Hepatocyte (in vitro differentiated cells): ENCODE measurements at regions not wholly inside any gene's neighbourhood (a gene's known extent, or its start where the extent isn't known, plus 50 kb on each side); places are given as distances from the start of the nearest gene placed in this dataset.

Experiments used
- EZH2 ChIP-seq: fragments of 200-600 bp; sonication (generic); IDR thresholded peaks from 2 replicates; pipeline ENCODE4 v1.6.1; 2016; ENCODE audit warnings: antibody characterized with exemption, mild to moderate bottlenecking, borderline replicate concordance
- EZH2phosphoT487 ChIP-seq: fragments of 200-600 bp; sonication (generic); IDR thresholded peaks from one replicate; pipeline ENCODE4 v1.6.1; 2018; ENCODE audit warnings: antibody characterized with exemption, mild to moderate bottlenecking, low read depth, moderate library complexity; ENCODE audit not compliant: unreplicated experiment, severe bottlenecking
- TF ChIP-seq, protein P1 (sequence below): fragments of 200-600 bp; sonication (generic); IDR thresholded peaks from 2 replicates; pipeline ENCODE4 v1.5.1; 2016; ENCODE audit warnings: antibody characterized with exemption, mild to moderate bottlenecking; ENCODE audit not compliant: poor library complexity

DNA sequence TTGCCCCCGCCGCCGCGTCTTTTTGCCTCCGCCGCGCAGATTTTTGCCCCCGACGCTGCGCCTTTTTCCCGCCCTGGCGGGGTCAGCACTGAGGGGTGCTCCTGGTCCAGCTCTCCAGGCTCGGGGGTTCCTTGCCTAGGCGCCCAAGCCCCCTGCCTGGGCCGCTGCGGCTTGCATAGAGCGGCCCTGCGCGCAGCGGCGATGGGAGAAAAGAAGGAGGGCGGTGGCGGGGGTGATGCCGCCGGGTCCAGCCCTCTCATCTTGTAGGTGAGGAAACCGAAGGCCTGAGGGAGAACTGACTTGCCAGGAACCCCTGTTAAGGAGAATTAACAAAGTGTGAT lies 330.8 kb upstream of the WSB1 start:
- TF ChIP-seq, protein P1, sequence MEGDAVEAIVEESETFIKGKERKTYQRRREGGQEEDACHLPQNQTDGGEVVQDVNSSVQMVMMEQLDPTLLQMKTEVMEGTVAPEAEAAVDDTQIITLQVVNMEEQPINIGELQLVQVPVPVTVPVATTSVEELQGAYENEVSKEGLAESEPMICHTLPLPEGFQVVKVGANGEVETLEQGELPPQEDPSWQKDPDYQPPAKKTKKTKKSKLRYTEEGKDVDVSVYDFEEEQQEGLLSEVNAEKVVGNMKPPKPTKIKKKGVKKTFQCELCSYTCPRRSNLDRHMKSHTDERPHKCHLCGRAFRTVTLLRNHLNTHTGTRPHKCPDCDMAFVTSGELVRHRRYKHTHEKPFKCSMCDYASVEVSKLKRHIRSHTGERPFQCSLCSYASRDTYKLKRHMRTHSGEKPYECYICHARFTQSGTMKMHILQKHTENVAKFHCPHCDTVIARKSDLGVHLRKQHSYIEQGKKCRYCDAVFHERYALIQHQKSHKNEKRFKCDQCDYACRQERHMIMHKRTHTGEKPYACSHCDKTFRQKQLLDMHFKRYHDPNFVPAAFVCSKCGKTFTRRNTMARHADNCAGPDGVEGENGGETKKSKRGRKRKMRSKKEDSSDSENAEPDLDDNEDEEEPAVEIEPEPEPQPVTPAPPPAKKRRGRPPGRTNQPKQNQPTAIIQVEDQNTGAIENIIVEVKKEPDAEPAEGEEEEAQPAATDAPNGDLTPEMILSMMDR = no peak
- no peak for TF ChIP-seq EZH2
- TF ChIP-seq EZH2phosphoT487 = no peak
